Activated T-helper 9 cell treated with anti-CD3 and anti-CD28 coated beads, Interleukin-2, amount 50 U/mL, for 16 hours (primary cell): ENCODE measurements at regions not wholly inside any gene's neighbourhood (a gene's known extent, or its start where the extent isn't known, plus 50 kb on each side); places are given as distances from the start of the nearest gene placed in this dataset.

Experiments used
- DNase-seq: peaks from one replicate; pipeline ENCODE4 v3.0.0-alpha.2; 2020; ENCODE audit warnings: low read depth

DNA sequence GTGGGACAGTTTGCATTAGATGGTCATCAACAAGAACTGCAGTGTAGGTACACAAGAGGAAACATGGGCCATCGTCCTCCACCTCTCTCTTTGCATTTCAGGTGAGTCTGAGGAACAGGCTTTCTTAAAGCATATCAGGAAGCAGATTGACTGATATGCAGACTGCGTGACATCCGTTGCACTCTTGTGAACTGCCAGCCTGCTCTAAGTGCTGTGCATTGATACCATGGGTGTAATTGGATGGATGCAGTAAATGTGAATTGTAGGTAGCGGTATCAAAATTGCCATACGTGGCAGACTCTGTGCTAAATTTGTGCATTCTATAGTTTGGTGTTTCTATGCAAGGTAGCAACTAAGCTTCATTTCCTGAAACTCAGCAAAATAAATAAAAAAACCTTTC is 1008.3 kb downstream of the EFNB2 start:
- DNase-seq: no peak

- DNase-seq: no peak
Observed at GRCh38 chr13:105519771-105520170, 1015.7 kb downstream of the EFNB2 start.

DNA sequence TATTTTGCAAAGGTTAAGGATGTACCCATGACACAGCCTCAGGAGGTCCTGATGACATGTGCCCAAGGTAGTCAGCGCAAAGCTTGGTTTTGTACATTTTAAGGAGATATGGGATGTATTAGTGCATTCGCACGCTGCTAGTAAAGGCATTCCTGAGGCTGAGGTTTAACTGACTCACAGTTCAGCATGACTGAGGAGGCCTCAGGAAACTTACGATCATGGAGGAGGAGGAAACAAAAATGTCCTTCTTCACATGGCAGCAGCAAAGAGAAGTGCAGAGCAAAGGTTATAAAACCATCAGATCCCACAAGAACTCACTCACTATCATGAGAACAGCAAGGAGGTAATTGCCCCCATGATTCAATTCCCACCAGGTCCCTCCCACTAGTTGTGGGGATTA is 1017.4 kb downstream of the EFNB2 start:
- no peak for DNase-seq

DNA sequence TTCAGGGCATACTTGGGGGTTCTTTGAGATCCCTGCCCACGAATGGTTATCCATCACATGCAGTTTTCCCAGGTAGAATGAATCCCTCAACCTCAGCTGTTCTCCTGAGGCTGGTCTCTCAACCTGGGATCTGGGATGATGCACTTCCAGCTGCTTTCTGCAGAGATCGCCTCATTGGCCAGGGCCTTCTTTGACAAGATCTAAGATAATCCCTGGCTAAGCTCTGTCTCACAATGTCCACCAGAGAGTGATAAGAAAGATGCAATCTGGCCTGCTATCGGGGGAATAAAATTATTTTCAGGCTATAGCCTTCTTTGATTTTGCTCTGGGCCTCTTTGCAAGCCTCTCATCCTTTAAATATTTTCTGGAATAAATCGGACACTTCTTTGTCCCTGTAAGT is 1021.1 kb downstream of the EFNB2 start:
- DNase-seq: no peak

- DNase-seq: no peak
Observed at GRCh38 chr13:105513448-105513847, 1022.0 kb downstream of the EFNB2 start.

GRCh38 chr13:105509981-105510762 is 1025.3 kb downstream of the EFNB2 start:
- no peak for DNase-seq

- DNase-seq: no peak
Observed at GRCh38 chr13:105506463-105506862, 1029.0 kb downstream of the EFNB2 start.

DNA sequence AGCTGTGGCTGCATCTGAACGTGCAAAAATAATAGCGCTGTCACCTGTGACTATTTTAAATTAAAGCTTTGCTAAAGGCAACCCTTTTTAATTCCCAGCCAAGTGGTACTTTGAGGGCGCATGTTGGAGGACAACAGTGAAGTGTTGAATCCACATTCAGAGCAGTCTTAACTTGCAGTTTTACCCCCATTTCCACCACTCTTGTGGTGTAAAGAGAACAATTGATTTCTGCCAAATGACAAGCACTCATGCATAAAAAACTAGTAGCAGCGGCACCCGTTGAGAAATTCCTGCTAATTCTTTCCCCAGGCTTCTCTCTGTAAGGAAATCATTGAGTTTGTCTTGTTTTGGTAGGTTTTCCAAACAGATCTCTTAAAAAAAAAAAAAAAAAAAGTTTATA is 1033.3 kb downstream of the EFNB2 start:
- DNase-seq: no peak

DNA sequence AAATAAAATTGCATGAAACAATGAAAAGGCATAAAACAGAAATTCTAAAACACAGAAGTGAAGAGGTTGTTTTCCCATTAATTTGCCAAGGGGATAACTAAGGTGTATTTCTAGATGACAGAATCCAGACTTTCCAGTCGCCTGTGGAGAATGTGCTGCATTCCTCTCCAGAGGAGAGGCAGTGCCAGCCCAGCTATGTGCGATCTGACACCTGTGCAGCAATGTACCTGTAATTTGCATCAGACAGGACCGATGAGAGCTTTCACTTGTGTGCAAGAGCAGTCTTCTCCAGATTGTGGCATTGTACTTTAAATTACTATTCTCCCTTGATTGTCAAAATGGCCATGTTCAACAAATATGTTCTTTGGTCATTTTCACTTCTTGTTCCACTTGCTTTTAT is 1037.9 kb downstream of the EFNB2 start:
- DNase-seq: no peak

- no peak for DNase-seq
Observed at GRCh38 chr13:105492216-105492615, 1043.2 kb downstream of the EFNB2 start.

- no peak for DNase-seq
Observed at GRCh38 chr13:105491345-105491744, 1044.1 kb downstream of the EFNB2 start.

DNA sequence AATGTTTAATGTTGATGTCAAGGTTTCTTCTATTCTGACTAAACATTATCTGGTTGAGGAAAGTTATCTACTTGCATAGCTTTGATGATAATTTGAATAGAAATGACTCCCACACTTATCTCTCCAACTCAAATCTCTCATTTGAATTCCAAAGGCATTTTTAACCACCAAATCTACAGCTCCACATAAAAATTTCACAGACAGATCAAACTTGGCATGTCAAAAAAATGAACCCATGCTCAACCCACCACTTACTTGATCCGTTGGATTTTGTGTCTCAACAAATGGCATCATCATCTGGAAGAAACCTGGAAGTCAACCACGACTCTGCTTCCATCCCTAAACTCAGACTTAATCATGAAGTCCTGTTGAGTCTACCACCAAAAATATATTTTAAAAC is 1050.4 kb downstream of the EFNB2 start:
- DNase-seq: no peak

- DNase-seq: no peak
Observed at GRCh38 chr13:105474983-105475610, 1060.4 kb downstream of the EFNB2 start.

DNA sequence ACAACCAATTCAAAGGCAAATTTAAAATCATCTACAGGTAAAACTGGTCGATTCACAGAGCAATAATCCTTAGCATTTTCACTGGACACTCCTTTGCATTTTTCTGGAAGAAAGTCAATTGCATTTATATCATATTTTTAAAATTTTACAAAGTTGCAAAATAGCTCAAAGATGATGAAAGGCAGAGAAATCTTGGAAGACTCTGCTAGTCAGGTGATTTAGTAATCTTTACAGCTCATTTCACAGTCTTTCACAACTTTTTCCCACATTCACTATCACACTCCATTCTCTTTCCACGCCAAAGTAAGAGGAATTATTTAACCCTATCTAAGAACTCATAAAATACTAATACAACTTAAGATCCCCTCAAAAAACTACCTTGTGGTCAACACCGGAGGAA is 1063.8 kb downstream of the EFNB2 start:
- no peak for DNase-seq

DNA sequence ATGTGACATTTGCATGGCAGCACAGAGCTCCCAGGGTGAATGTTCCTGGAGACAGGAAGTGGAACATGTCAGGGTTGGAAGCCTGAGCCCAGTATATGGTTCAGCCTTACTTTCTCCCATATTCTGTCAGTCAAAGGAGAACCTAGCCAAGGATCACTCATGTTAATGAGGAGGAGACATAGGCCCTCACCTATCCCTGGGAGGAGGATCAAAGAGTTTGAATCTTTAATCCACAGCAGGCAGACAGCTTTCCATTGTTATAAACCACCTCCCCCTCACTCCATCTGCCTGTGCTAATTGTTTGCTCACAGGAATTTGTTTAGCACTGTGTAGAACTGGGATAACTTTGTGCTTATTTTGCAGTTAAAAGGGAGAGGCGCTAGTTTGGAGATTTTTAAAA is 1069.1 kb downstream of the EFNB2 start:
- DNase-seq: no peak

DNA sequence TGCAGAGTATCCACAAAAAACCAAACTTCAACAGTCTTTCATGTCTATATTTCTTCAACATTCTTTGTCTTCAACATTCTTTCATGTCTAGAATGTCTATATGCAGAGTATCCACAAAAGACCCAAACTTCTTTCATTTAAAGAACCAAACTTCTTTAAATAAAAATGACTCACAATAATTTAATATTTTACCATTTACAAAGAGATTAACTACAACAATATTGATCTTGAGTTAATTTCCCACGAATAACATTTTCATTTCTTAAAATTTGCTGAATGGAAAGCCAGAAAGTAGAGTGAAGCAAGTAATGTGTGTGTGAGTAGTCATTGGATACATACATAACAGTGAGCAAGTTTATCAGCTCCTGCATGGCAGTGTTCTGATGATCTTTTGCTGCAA is 1069.7 kb downstream of the EFNB2 start, which contains the start of gene DAOA:
TSS of gene DAOA (plus strand) at position 301 of the 400 bp plus-strand sequence.
- no peak for DNase-seq

DNA sequence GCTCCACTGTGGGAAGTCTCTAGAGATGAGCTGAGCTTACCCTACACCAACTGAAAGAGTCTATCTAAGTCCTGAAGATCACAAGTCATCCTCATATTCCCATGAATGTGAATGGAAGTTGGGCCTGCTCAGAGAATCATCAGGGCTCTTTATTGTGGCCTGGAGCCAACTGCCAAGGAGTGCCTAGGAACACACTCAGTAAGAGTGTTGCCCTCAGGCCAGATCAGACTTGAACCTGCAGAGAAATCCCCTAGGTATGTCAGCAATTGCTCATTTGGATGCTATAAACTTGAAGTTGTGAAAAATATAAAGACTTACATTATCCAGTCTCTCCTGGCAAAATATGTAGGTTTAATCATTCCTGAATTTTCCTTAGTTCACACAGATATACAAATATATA is 1070.2 kb downstream of the EFNB2 start:
- DNase-seq: no peak

DNA sequence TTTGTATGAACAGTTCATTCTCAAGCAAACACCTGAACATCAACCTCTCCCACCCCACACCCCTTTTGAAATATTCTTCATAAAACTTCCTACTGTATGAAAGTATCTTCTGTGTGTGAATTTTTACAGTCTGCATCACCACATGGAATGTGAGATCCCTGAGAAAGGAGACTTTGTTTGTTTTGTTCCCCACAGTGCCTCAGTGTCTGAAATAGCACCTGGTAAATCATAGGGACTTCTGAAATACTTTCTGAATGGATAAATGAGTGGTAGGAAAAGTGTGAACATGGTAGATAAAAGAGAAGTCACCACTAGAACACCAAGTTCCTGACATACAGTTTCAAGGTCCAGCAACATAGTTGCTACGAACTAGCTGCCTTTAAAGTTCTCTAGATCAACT is 1071.2 kb downstream of the EFNB2 start:
- no peak for DNase-seq

DNA sequence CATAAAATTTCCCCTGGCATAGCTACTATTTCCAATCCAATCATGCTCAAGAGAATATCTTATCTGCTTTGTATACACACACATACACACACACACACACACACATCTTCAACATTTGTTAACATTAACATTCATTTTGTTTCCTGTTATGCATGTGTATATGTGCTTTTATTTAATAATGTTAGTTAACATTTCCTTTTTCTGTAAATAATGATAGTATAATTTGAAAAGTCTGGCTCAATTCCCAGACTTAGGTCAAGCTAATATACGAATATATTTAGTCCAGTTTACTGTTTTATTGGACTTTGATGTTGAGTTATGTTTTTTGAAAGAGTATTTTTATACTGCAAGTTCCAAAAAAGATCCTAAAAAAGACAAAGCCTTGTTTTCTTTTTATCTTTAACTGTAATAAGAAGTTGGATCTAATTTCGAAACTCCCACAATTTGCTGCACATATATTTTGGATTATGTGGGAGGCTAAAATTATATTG is 1072.4 kb downstream of the EFNB2 start:
- no peak for DNase-seq

DNA sequence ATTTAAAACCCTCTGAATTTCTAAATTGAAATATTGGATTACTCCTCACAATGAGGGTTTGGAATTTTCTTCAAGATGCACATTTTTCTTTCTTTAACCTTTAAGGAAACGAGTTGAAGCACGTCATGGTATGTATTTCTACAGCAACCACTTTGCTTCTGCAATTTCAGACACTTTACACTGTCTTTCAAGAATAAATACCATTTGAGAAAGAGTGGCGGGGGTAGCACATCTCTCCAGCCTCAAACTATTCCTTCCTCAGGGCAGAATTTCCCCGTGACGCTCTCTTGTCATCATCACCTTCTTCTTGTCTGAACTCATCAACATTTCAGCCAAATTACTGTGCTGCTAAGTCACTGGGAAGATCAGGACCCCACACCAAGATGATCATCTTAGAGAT is 1073.4 kb downstream of the EFNB2 start:
- no peak for DNase-seq

- no peak for DNase-seq
Observed at GRCh38 chr13:105452895-105453294, 1082.6 kb downstream of the EFNB2 start.

GRCh38 chr13:105450784-105451183 is 1084.7 kb downstream of the EFNB2 start:
- no peak for DNase-seq

GRCh38 chr13:105448811-105449210 is 1086.7 kb downstream of the EFNB2 start:
- no peak for DNase-seq

GRCh38 chr13:105446197-105446596 is 1089.3 kb downstream of the EFNB2 start:
- DNase-seq: no peak
